ENCODE measurements at regions not wholly inside any gene's neighbourhood (a gene's known extent, or its start where the extent isn't known, plus 50 kb on each side); places are given as distances from the start of the nearest gene placed in this dataset.

DNA sequence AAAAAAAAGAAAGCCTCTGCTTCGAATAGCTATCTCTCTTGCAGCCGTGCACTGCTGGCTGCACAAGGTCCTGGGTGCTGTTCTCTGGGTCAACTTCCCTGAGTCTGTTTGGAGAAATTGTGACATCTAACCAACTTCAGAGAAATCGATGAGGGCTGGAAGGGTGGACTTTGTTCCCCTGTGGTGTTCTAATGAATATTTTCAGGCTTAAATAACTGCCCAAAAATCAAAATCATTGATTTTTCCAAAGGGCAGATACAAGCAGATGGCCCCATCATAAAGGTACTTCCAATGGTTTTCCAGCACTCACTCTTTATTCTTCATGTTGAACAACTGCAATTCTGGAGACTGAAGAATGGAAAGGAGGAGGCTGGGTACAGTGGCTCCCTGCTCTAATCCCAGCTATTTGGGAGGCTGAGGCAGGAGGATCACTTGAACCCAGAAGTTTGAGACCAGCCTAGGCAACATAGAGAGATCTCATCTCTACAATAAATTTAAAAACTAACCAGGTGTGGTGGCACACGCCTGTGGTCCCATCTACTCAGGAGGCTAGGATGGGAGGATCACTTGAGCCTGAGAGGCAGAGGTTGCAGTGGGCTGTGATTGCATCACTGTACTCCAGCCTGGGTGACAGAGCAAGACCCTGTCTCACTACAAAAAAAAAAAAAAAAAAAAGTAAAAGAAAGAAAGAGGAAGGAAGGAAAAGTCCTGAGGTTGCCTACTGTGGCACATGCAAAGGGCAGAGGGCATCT lies 59.1 kb downstream of the FOXA2 start (continued):
- peak; percentile 39; the same call in 1 of the 2 replicates for TF ChIP-seq ZNF501 (CRISPR knock-in tag; IDR thresholded peaks at IDR 0.05)
- TF ChIP-seq ZC3H13 (CRISPR knock-in tag; IDR thresholded peaks at IDR 0.05) = no peak
- TF ChIP-seq ZNF549 (CRISPR knock-in tag; IDR thresholded peaks at IDR 0.05) = peak; percentile 63; the same call in 1 of the 2 replicates
- TF ChIP-seq ARID2 (CRISPR knock-in tag; IDR thresholded peaks at IDR 0.05; ENCODE audit: borderline replicate concordance) = no peak
- peak; percentile 87; the same call in 1 of the 2 replicates for TF ChIP-seq ZNF710 (CRISPR knock-in tag; IDR thresholded peaks at IDR 0.05; ENCODE audit: borderline replicate concordance)
- TF ChIP-seq KLF12 (CRISPR knock-in tag; IDR thresholded peaks at IDR 0.05; ENCODE audit: borderline replicate concordance) = peak; percentile 48; the same call in 1 of the 2 replicates
- TF ChIP-seq ZIK1 (CRISPR knock-in tag; IDR thresholded peaks at IDR 0.05; ENCODE audit: borderline replicate concordance, low read depth) = no peak
- TF ChIP-seq, protein P1, sequence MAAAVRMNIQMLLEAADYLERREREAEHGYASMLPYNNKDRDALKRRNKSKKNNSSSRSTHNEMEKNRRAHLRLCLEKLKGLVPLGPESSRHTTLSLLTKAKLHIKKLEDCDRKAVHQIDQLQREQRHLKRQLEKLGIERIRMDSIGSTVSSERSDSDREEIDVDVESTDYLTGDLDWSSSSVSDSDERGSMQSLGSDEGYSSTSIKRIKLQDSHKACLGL (CRISPR knock-in tag; IDR thresholded peaks at IDR 0.05) = no peak
- TF ChIP-seq ZMAT3 (CRISPR knock-in tag; conservative IDR thresholded peaks at IDR 0.05) = no peak
- no peak for TF ChIP-seq KDM5A (IDR thresholded peaks at IDR 0.05; ENCODE audit: borderline replicate concordance, low read length)
- TF ChIP-seq SMYD3 (CRISPR knock-in tag; IDR thresholded peaks at IDR 0.05) = 0 out of 2 replicates have a peak, but pooled peaks have one; percentile 56
- peak; percentile 58; the same call in 1 of the 2 replicates for TF ChIP-seq SPEN (CRISPR knock-in tag; IDR thresholded peaks at IDR 0.05; ENCODE audit: low read depth)
- TF ChIP-seq ARID3A (IDR thresholded peaks at IDR 0.05; ENCODE audit: low read depth, low read length) = peak; percentile 96
- TF ChIP-seq ZNF816 (CRISPR knock-in tag; IDR thresholded peaks at IDR 0.05; ENCODE audit: borderline replicate concordance) = no peak
- TF ChIP-seq, protein P2, sequence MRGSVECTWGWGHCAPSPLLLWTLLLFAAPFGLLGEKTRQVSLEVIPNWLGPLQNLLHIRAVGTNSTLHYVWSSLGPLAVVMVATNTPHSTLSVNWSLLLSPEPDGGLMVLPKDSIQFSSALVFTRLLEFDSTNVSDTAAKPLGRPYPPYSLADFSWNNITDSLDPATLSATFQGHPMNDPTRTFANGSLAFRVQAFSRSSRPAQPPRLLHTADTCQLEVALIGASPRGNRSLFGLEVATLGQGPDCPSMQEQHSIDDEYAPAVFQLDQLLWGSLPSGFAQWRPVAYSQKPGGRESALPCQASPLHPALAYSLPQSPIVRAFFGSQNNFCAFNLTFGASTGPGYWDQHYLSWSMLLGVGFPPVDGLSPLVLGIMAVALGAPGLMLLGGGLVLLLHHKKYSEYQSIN (CRISPR knock-in tag; IDR thresholded peaks at IDR 0.05; ENCODE audit: borderline replicate concordance) = no peak
- no peak for TF ChIP-seq GPBP1L1 (CRISPR knock-in tag; IDR thresholded peaks at IDR 0.05)
- TF ChIP-seq ZNF678 (CRISPR knock-in tag; IDR thresholded peaks at IDR 0.05) = no peak
- TF ChIP-seq BRD4 (CRISPR knock-in tag; IDR thresholded peaks at IDR 0.05) = peak; percentile 54; the same call in 1 of the 2 replicates

Measured in HepG2 (cell line).